HCT116 (cell line): ENCODE measurements at regions not wholly inside any gene's neighbourhood (a gene's known extent, or its start where the extent isn't known, plus 50 kb on each side); places are given as distances from the start of the nearest gene placed in this dataset.
A peak's percentile ranks its signal among the peaks of the same experiment; 100 is the strongest.

Experiments used
- ATAC-seq: fragments of 200-7000 bp; cut with Tn5 transposase; 2 replicates; pipeline ENCODE4 v1.9.1; 2020; ENCODE audit warnings: mild to moderate bottlenecking, moderate library complexity
- BruUV-seq: library from RNA; stranded (reverse); fragments of 400-500 nt; replicated peaks from 2 replicates; lab custom pipeline; 2021; lab: Mats Ljungman, UMichigan
- CTCF ChIA-PET: fragments of 300-600 bp; sonication (Branson Sonifier 250); formaldehyde crosslinking; loops from one replicate; lab custom pipeline; 2021; ENCODE audit warnings: antibody characterized with exemption; lab: Charles Lee
- POLR2A ChIA-PET: fragments of 300-600, 350-600 bp; sonication (Branson Sonifier 250); formaldehyde crosslinking; loops from one replicate; lab custom pipeline; 2021; ENCODE audit warnings: antibody characterized with exemption; lab: Charles Lee
- RAD21 ChIA-PET, 2 experiments: fragments of 300-600 bp; sonication (Branson Sonifier 250); formaldehyde crosslinking; loops; one replicate each; lab custom pipeline; 2023; ENCODE audit warnings: low total read pairs in 2 of 2; ENCODE audit not compliant: uncharacterized antibody in 2 of 2, unreplicated experiment in 2 of 2, low non-redundant PET in 1 of 2; lab: Charles Lee
- DNase-seq: peaks from one replicate; pipeline ENCODE4 v3.0.0-alpha.2; 2010; ENCODE audit warnings: low read depth, low spot score
- H2AFZ ChIP-seq: fragments of 200-600 bp; shearing (Covaris generic), sonication (generic); 2 replicates; pipeline ENCODE4 v1.6.1; 2017; ENCODE audit warnings: low read depth, mixed run types, mixed read lengths, antibody characterized with exemption, low read length; ENCODE audit not compliant: poor library complexity, severe bottlenecking
- H3K27ac ChIP-seq: 2 replicates; pipeline ENCODE4 v1.5.1; 2012; ENCODE audit warnings: low read depth, low read length
- H3K27me3 ChIP-seq: fragments of 200-600 bp; sonication (generic); 2 replicates; pipeline ENCODE4 v1.6.1; 2016; ENCODE audit warnings: mixed run types, low read length, mixed read lengths; ENCODE audit not compliant: insufficient read depth
- H3K36me3 ChIP-seq, 2 experiments: fragments of 200-500 bp in 1 of 2; fragments of 200-600 bp in 1 of 2; sonication (Bioruptor generic) in 1 of 2; sonication (generic) in 1 of 2; 2 replicates each; pipeline versions ENCODE4 v1.5.1 to v1.6.1; 2014 to 2016; ENCODE audit warnings: low read length in 2 of 2, inconsistent platforms in 1 of 2, mixed read lengths in 1 of 2, mixed run types in 1 of 2; ENCODE audit not compliant: insufficient read depth in 2 of 2, control insufficient read depth in 1 of 2
- H3K4me1 ChIP-seq, 2 experiments: fragments of 200-600 bp in 1 of 2; sonication (generic) in 1 of 2; 2 replicates each; pipeline versions ENCODE4 v1.5.1 to v1.6.1; 2012 to 2017; ENCODE audit warnings: low read length in 2 of 2, inconsistent platforms in 1 of 2, mild to moderate bottlenecking in 1 of 2, mixed read lengths in 1 of 2, mixed run types in 1 of 2, moderate library complexity in 1 of 2; ENCODE audit not compliant: insufficient read depth in 2 of 2, control insufficient read depth in 1 of 2
- H3K4me2 ChIP-seq: fragments of 200-600 bp; sonication (generic); 2 replicates; pipeline ENCODE4 v1.6.1; 2017; ENCODE audit warnings: mixed run types, low read length, mixed read lengths
- H3K4me3 ChIP-seq, 2 experiments: fragments of 200-600 bp in 1 of 2; sonication (generic) in 1 of 2; replicated peaks in 1 of 2; 2 replicates each; pipeline ENCODE4 v1.5.1; 2011 to 2016; ENCODE audit warnings: low read length in 2 of 2, control low read depth in 1 of 2, low read depth in 1 of 2, mild to moderate bottlenecking in 1 of 2, mixed read lengths in 1 of 2, mixed run types in 1 of 2
- H3K79me2 ChIP-seq: fragments of 200-600 bp; sonication (generic); 2 replicates; pipeline ENCODE4 v1.6.1; 2017; ENCODE audit warnings: mild to moderate bottlenecking, mixed run types, low read length, moderate library complexity, mixed read lengths; ENCODE audit not compliant: insufficient read depth
- H3K9ac ChIP-seq: fragments of 200-600 bp; sonication (generic); 2 replicates; pipeline ENCODE4 v1.6.1; 2016; ENCODE audit warnings: low read length, mixed read lengths
- H3K9me2 ChIP-seq: fragments of 200-600 bp; sonication (generic), shearing (Covaris generic); 2 replicates; pipeline ENCODE4 v1.6.1; 2017; ENCODE audit warnings: mixed run types, mild to moderate bottlenecking, moderate library complexity; ENCODE audit not compliant: insufficient read depth
- H3K9me3 ChIP-seq, 2 experiments: fragments of 200-500 bp in 1 of 2; fragments of 200-600 bp in 1 of 2; sonication (Bioruptor generic) in 1 of 2; sonication (generic) in 1 of 2; 2 replicates each; pipeline ENCODE4 v1.6.1; 2014 to 2017; ENCODE audit warnings: low read length in 2 of 2, mixed read lengths in 2 of 2, inconsistent platforms in 1 of 2, low read depth in 1 of 2, mild to moderate bottlenecking in 1 of 2, mixed run types in 1 of 2, moderate library complexity in 1 of 2; ENCODE audit not compliant: control insufficient read depth in 1 of 2, insufficient read depth in 1 of 2
- H4K20me1 ChIP-seq: fragments of 200-600 bp; sonication (generic), shearing (Covaris generic); 2 replicates; pipeline ENCODE4 v1.6.1; 2017; ENCODE audit warnings: mixed run types, mild to moderate bottlenecking, moderate library complexity; ENCODE audit not compliant: insufficient read depth
- CTCF ChIP-seq, 3 experiments: fragments of 200-600 bp in 1 of 3; sonication (generic) in 1 of 3; IDR thresholded peaks in 2 of 3; conservative IDR thresholded peaks in 1 of 3; 2 replicates each; pipeline ENCODE4 v1.5.1; 2012 to 2017; ENCODE audit warnings: low read depth in 2 of 3, low read length in 2 of 3, antibody characterized with exemption in 1 of 3, borderline replicate concordance in 1 of 3, control low read depth in 1 of 3, mild to moderate bottlenecking in 1 of 3, mixed read lengths in 1 of 3, mixed run types in 1 of 3, moderate library complexity in 1 of 3; ENCODE audit not compliant: insufficient read depth in 1 of 3
- ELF1 ChIP-seq: IDR thresholded peaks from 2 replicates; pipeline ENCODE4 v1.6.1; 2012; ENCODE audit warnings: low read depth, borderline replicate concordance
- SIN3A ChIP-seq: IDR thresholded peaks from 2 replicates; pipeline ENCODE4 v1.6.1; 2012; ENCODE audit warnings: low read depth
- SRF ChIP-seq: IDR thresholded peaks from 2 replicates; pipeline ENCODE4 v1.6.1; 2012; ENCODE audit warnings: low read depth
- YY1 ChIP-seq: IDR thresholded peaks from 2 replicates; pipeline ENCODE4 v1.6.1; 2011; ENCODE audit warnings: low read length, low read depth, moderate library complexity, mild to moderate bottlenecking; ENCODE audit not compliant: insufficient replicate concordance; ENCODE audit errors: extremely low read depth
- ZFX ChIP-seq: fragments of 450-650 bp; IDR thresholded peaks from 2 replicates; pipeline ENCODE4 v1.6.1; 2017
- intact Hi-C: fragments of 100-400 bp; cut with micrococcal nuclease; formaldehyde crosslinking; loops from 2 replicates; pipeline ENCODE4 v1.10.0; 2022
- TF ChIP-seq, protein P1 (sequence below): IDR thresholded peaks from 2 replicates; pipeline ENCODE4 v1.6.1; 2012

- no peaks in the 10 kb centered on the region for H3K79me2 ChIP-seq
- no peak overlapping the region for H3K4me2 ChIP-seq
- no peak for TF ChIP-seq YY1
- TF ChIP-seq SIN3A: no peak
- TF ChIP-seq SRF: no peak
- no peak for TF ChIP-seq ELF1
- H4K20me1 ChIP-seq: no peaks in the 10 kb centered on the region
- BruUV-seq: no TSS peak
- no peaks in the 10 kb centered on the region for H3K36me3 ChIP-seq
- no peaks in the 10 kb centered on the region for H3K9me3 ChIP-seq
- H3K4me1 ChIP-seq: no peaks in the 10 kb centered on the region
- RAD21 ChIA-PET: no interaction called here
- H3K4me3 ChIP-seq: no peak overlapping the region
- intact Hi-C loops: no loop called here
- ATAC-seq (no peak), DNase-seq (no peak)
- no peak overlapping the region for H3K9ac ChIP-seq
- no peaks in the 10 kb centered on the region; the same call in 1 of the 2 replicates for H3K9me2 ChIP-seq
- POLR2A ChIA-PET: no interaction called here
- H2AFZ ChIP-seq: no peak overlapping the region
- H3K27me3 ChIP-seq: no peaks in the 10 kb centered on the region
- H3K27ac ChIP-seq: no peak overlapping the region
- CTCF ChIA-PET: no interaction called here
Observed at GRCh38 chr4:137641544-137641943, 109.2 kb upstream of the PCDH18 start.

- Histone ChIP-seq H3K4me1 (no peaks in the 10 kb centered on the region), H2AFZ (no peak overlapping the region), H3K4me2 (no peak overlapping the region), H3K36me3 (no peaks in the 10 kb centered on the region), H3K4me3 (no peak overlapping the region), H3K9me3 (no peaks in the 10 kb centered on the region), H3K9ac (no peak overlapping the region), H3K79me2 (no peaks in the 10 kb centered on the region), H3K9me2 (no peaks in the 10 kb centered on the region; the same call in 1 of the 2 replicates), H4K20me1 (no peaks in the 10 kb centered on the region), H3K27me3 (no peaks in the 10 kb centered on the region), H3K27ac (no peak overlapping the region)
- DNase-seq (no peak), ATAC-seq (no peak)
- no TSS peak for BruUV-seq
- ChIA-PET CTCF (no interaction called here), POLR2A (no interaction called here), RAD21 (no interaction called here)
- intact Hi-C loops: no loop called here
- 0 out of 6 replicates have a peak, but pooled peaks of 1 of the 3 experiments have one; percentile 14 for TF ChIP-seq CTCF (IDR thresholded peaks at IDR 0.05 in 2 of 3, conservative IDR thresholded peaks at IDR 0.05 in 1 of 3; ENCODE audit: borderline replicate concordance in 1 of 3, insufficient read depth in 1 of 3, low read depth in 2 of 3, low read length in 2 of 3)
- TF ChIP-seq ZFX: no peak
- TF ChIP-seq, protein P1, sequence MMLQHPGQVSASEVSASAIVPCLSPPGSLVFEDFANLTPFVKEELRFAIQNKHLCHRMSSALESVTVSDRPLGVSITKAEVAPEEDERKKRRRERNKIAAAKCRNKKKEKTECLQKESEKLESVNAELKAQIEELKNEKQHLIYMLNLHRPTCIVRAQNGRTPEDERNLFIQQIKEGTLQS: no peak
- no peak for TF ChIP-seq ELF1
Observed at GRCh38 chr4:137640838-137641158, 108.5 kb upstream of the PCDH18 start.
